HG02610 (cell line): ENCODE measurements at regions not wholly inside any gene's neighbourhood (a gene's known extent, or its start where the extent isn't known, plus 50 kb on each side); places are given as distances from the start of the nearest gene placed in this dataset.
"Not testable (repeated sequence)": the region's sequence is repeated elsewhere in the genome, so short reads cannot be mapped to it uniquely, and the experiment has no call there.

ENCODE experiments used
- ATAC-seq: cut with Tn5 transposase; IDR thresholded peaks from one replicate; pipeline ENCODE4 v1.9.1; 2021; ENCODE audit warnings: mild to moderate bottlenecking, moderate library complexity; ENCODE audit not compliant: unreplicated experiment

- no peak for ATAC-seq
Measured at GRCh38 chr15:92821491-92822116, 78.5 kb upstream of the CHD2 start.

- no peak for ATAC-seq
Measured at GRCh38 chr15:92822216-92823144, 77.6 kb upstream of the CHD2 start.

- no peak for ATAC-seq
Measured at GRCh38 chr15:92825985-92826384, 74.1 kb upstream of the CHD2 start.

- ATAC-seq, result not testable (repeated sequence)
Measured at GRCh38 chr15:92827991-92828390, 72.1 kb upstream of the CHD2 start.

GRCh38 chr15:92829875-92830274 is 70.2 kb upstream of the CHD2 start:
- no peak for ATAC-seq

- no peak for ATAC-seq
Measured at GRCh38 chr15:92831336-92831654, 68.8 kb upstream of the CHD2 start.

- peak; percentile 98 for ATAC-seq
Measured at GRCh38 chr15:92831655-92832328, 68.3 kb upstream of the CHD2 start.

GRCh38 chr15:92833106-92833433 is 67.1 kb upstream of the CHD2 start:
- ATAC-seq, result no peak

- no peak for ATAC-seq
Measured at GRCh38 chr15:92833493-92834271, 66.4 kb upstream of the CHD2 start.

- ATAC-seq, result peak; percentile 91
Measured at GRCh38 chr15:92839696-92840095, 60.4 kb upstream of the CHD2 start.

- ATAC-seq, result no peak
Measured at GRCh38 chr15:92840149-92840548, 60.0 kb upstream of the CHD2 start.

- no peak for ATAC-seq
Measured at GRCh38 chr15:92843326-92843725, 56.8 kb upstream of the CHD2 start.

- ATAC-seq, result no peak
Measured at GRCh38 chr15:92843814-92844213, 56.3 kb upstream of the CHD2 start.

GRCh38 chr15:92845126-92845508 is 55.0 kb upstream of the CHD2 start:
- ATAC-seq, result no peak

GRCh38 chr15:92846741-92847140 is 53.4 kb upstream of the CHD2 start:
- ATAC-seq, result no peak

- ATAC-seq, result no peak
Measured at GRCh38 chr15:92847841-92848240, 52.3 kb upstream of the CHD2 start.

GRCh38 chr15:92848464-92848851 is 51.7 kb upstream of the CHD2 start:
- no peak for ATAC-seq

GRCh38 chr15:92848852-92849598 is 51.1 kb upstream of the CHD2 start:
- ATAC-seq, result peak; percentile 89

- not testable (repeated sequence) for ATAC-seq
Measured at GRCh38 chr15:92850218-92850617, 49.9 kb upstream of the CHD2 start.
